ENCODE measurements at regions not wholly inside any gene's neighbourhood (a gene's known extent, or its start where the extent isn't known, plus 50 kb on each side); places are given as distances from the start of the nearest gene placed in this dataset.

DNA sequence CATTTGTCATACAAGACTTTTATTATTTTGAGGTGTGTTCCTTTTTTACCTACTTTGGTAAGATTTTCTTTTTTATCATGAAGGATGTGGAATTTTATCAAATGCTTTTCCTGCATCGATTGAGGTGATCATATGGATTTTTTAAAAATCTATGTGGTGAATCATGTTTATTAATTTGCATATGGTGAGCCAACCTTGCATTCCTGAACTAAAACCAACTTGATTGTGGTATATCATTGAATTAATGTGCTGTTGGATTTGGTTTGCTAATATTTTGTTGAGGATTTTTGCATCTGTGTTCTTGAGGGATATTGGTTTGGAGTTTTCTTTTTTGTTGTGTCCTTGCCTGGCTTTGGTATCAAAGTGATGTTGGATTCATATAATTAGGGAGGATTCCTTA, 848.1 kb upstream of the EYS start:
- Histone ChIP-seq H3K4me3 (no peak overlapping the region), H3K27ac (no peak overlapping the region), H3K36me3 (ENCODE audit: insufficient read depth in 1 of 2, low read depth in 1 of 2) (no peaks in the 10 kb centered on the region), H3K27me3 (ENCODE audit: insufficient read depth in 3 of 3, low read length in 2 of 3) (no peaks in the 10 kb centered on the region), H3K9me3 (peaks cover 12% of the 10 kb centered on the region), H3K4me1 (no peaks in the 10 kb centered on the region)
- 74 to 93% (median 82%) methylated on average over 1 of the region's 1 CpG for WGBS, 3 donors
- DNase-seq, result no peak
- TF ChIP-seq, protein P1, sequence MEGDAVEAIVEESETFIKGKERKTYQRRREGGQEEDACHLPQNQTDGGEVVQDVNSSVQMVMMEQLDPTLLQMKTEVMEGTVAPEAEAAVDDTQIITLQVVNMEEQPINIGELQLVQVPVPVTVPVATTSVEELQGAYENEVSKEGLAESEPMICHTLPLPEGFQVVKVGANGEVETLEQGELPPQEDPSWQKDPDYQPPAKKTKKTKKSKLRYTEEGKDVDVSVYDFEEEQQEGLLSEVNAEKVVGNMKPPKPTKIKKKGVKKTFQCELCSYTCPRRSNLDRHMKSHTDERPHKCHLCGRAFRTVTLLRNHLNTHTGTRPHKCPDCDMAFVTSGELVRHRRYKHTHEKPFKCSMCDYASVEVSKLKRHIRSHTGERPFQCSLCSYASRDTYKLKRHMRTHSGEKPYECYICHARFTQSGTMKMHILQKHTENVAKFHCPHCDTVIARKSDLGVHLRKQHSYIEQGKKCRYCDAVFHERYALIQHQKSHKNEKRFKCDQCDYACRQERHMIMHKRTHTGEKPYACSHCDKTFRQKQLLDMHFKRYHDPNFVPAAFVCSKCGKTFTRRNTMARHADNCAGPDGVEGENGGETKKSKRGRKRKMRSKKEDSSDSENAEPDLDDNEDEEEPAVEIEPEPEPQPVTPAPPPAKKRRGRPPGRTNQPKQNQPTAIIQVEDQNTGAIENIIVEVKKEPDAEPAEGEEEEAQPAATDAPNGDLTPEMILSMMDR (IDR thresholded peaks at IDR 0.05), result no peak
- no peak for ATAC-seq
- intact Hi-C loops (cut with DNase I), result no loop called here

DNA sequence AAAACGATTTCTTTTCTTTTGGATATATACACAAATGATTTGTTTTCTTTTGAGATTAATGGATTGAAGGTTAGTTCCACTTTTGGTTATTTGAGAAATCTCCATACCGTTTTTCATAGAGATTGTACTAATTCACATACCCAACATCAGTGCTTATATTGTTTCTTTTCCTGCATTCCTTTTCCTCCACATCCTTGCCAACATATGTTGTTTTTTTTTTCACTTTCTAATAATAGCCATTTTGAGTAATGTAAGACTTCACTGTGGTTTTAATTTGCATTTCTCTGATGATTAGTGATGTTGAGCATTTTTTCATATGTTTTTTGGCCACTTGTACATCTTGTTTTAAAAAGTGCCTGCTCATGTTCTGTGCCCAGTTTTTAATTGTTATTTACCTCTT, 846.4 kb upstream of the EYS start:
- Histone ChIP-seq H3K4me3 (no peak overlapping the region), H3K4me1 (no peaks in the 10 kb centered on the region), H3K27me3 (ENCODE audit: insufficient read depth in 3 of 3, low read length in 2 of 3) (no peaks in the 10 kb centered on the region), H3K9me3 (peaks cover 12% of the 10 kb centered on the region), H3K36me3 (ENCODE audit: insufficient read depth in 1 of 2, low read depth in 1 of 2) (no peaks in the 10 kb centered on the region), H3K27ac (no peak overlapping the region)
- WGBS, 3 donors, result 56 to 66% (median 65%) methylated on average over 2 of the region's 2 CpGs
- intact Hi-C loops (cut with DNase I), result no loop called here
- DNase-seq (no peak), ATAC-seq (no peak)
- TF ChIP-seq, protein P1 (IDR thresholded peaks at IDR 0.05), result no peak

DNA sequence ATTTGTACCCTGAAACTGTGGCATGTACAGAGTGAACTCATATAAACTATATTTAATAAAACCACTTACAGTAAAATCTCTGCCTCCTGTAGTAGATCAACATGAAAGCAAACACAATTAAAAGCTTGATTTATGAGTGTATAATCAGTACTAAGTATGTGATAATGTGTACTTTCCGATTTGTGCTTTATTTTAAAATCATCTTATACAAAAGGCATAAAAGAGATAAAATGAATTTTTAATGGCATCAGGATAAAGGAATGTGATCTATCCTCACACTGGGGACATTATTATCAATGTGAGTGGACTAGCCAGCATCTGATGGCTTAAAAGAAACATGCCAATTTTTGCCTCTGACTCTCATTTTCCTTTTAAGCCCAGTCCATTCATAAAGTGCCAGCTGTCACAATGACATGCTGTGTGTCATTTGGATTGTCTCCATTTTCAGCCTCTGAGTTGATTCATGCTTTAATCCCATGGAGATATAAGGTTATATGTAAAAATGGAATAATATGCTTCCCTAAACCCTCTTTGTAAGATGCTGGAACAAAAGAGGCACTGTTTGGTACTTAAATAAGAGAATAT, 831.6 kb upstream of the EYS start:
- ATAC-seq, result no peak
- TF ChIP-seq, protein P1 (IDR thresholded peaks at IDR 0.05), result no peak
- DNase-seq, result no peak
- 31 to 50% (median 36%) methylated on average over 1 of the region's 1 CpG for WGBS, 3 donors
- H3K27me3 ChIP-seq (ENCODE audit: insufficient read depth in 3 of 3, low read length in 2 of 3), result no peaks in the 10 kb centered on the region
- H3K36me3 ChIP-seq (ENCODE audit: insufficient read depth in 1 of 2, low read depth in 1 of 2), result no peaks in the 10 kb centered on the region
- intact Hi-C loops (cut with DNase I), result no loop called here
- no peaks in the 10 kb centered on the region for H3K4me1 ChIP-seq
- H3K27ac ChIP-seq, result no peak overlapping the region
- peaks cover 3% of the 10 kb centered on the region for H3K9me3 ChIP-seq
- no peak overlapping the region for H3K4me3 ChIP-seq

DNA sequence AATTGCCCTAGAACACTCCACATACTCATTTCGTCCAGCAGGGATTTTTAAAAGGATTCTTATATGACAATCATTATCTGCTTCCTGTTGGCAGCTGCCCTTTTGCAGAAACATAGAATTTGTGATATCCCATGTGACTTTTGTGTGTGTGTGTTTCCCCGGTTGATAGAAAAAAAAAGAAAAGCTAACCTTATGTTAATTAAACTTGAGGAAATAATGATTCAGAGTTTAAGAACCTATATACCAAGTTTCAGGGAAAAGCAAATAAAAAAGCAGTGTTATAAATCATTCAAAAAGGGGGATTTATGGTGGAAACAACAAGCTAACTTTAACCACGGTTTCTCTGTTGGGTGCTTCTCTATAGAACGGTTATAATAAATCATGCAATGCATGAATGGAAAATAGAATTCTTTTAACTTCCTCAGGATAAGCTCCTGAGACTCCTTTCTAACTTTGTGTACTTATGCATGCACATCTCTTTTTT, 826.9 kb upstream of the EYS start:
- no peaks in the 10 kb centered on the region for H3K4me1 ChIP-seq
- H3K27me3 ChIP-seq (ENCODE audit: insufficient read depth in 3 of 3, low read length in 2 of 3), result no peaks in the 10 kb centered on the region
- H3K4me3 ChIP-seq, result no peak overlapping the region
- WGBS, 3 donors, result 16 to 22% (median 18%) methylated on average over 4 of the region's 4 CpGs
- TF ChIP-seq, protein P1 (IDR thresholded peaks at IDR 0.05), result no peak
- H3K27ac ChIP-seq, result no peak overlapping the region
- ATAC-seq (no peak), DNase-seq (no peak)
- H3K36me3 ChIP-seq (ENCODE audit: insufficient read depth in 1 of 2, low read depth in 1 of 2), result no peaks in the 10 kb centered on the region
- H3K9me3 ChIP-seq, result no peaks in the 10 kb centered on the region
- intact Hi-C loops (cut with DNase I), result no loop called here

DNA sequence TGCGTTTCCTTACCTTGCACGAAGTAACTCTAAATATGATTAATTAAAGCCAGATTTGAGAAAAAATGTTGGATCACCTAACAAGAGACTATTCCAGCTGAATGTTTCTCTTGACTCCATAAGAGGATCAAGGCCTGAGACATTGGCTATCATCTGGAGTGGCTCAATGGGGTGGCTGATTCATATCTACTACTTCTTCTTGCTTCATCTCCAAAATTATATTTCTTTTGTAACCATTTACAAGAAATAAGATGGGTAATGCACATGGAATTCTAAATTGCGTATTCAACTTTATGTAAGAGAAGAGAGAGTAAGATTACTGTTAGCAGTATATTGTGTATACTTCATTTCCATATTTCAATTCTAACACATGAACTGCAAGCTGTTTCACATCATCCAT, 819.0 kb upstream of the EYS start:
- ATAC-seq (no peak), DNase-seq (no peak)
- no peaks in the 10 kb centered on the region for H3K36me3 ChIP-seq (ENCODE audit: insufficient read depth in 1 of 2, low read depth in 1 of 2)
- no peak overlapping the region for H3K4me3 ChIP-seq
- H3K9me3 ChIP-seq, result no peaks in the 10 kb centered on the region
- TF ChIP-seq, protein P1 (IDR thresholded peaks at IDR 0.05), result no peak
- no peaks in the 10 kb centered on the region for H3K27me3 ChIP-seq (ENCODE audit: insufficient read depth in 3 of 3, low read length in 2 of 3)
- H3K4me1 ChIP-seq, result no peaks in the 10 kb centered on the region
- intact Hi-C loops (cut with DNase I), result no loop called here
- WGBS, 3 donors, result 85 to 89% (median 87%) methylated on average over 3 of the region's 3 CpGs
- H3K27ac ChIP-seq, result no peak overlapping the region
